HepG2 (cell line): ENCODE measurements at regions not wholly inside any gene's neighbourhood (a gene's known extent, or its start where the extent isn't known, plus 50 kb on each side); places are given as distances from the start of the nearest gene placed in this dataset.

Source experiments
- ATAC-seq: fragments of 200-7000 bp; cut with Tn5 transposase; 3 replicates; pipeline ENCODE4 v1.9.1; 2020; ENCODE audit warnings: mild to moderate bottlenecking, moderate library complexity
- BruUV-seq: library from RNA; stranded (reverse); fragments of 400-500 nt; replicated peaks from 2 replicates; lab custom pipeline; 2021; lab: Mats Ljungman, UMichigan
- CTCF ChIA-PET: fragments of 300-600 bp; formaldehyde crosslinking; extraction: SDS; loops from one replicate; lab custom pipeline; 2021; ENCODE audit warnings: low total read pairs, inconsistent platforms, low intra/inter-chr PET ratio; lab: Yijun Ruan, JAX
- POLR2A ChIA-PET: fragments of 350-600 bp; sonication (Branson Sonifier 250); formaldehyde crosslinking; loops from one replicate; lab custom pipeline; 2020; ENCODE audit warnings: antibody characterized with exemption, inconsistent platforms; lab: Yijun Ruan, JAX
- DNase-seq: peaks from one replicate; pipeline ENCODE4 v3.0.0-alpha.2; 2015; ENCODE audit warnings: low spot score
- FAIRE-seq: peaks from 3 replicates; lab custom pipeline; 2011; peaks lifted over from hg19 to GRCh38; lab: Jason Lieb, UNC
- H2AFZ ChIP-seq: one replicate; pipeline ENCODE4 v1.6.1; 2011; ENCODE audit warnings: low read length, inconsistent platforms
- H3K27ac ChIP-seq: fragments of 300-600 bp; 3 replicates; pipeline ENCODE4 v1.8.0; 2011; ENCODE audit warnings: mixed run types, mild to moderate bottlenecking, mixed read lengths, low read length, inconsistent platforms; ENCODE audit not compliant: insufficient read depth; ENCODE audit errors: extremely low read length
- H3K27me3 ChIP-seq, 2 experiments: fragments of 200-600 bp in 1 of 2; 2 replicates in 1 of 2; 3 replicates in 1 of 2; pipeline versions ENCODE4 v1.6.0 to v1.8.0; 2011; ENCODE audit warnings: low read length in 2 of 2, mild to moderate bottlenecking in 2 of 2, moderate library complexity in 2 of 2, inconsistent platforms in 1 of 2; ENCODE audit not compliant: insufficient read depth in 2 of 2, control insufficient read depth in 1 of 2
- H3K36me3 ChIP-seq, 2 experiments: fragments of 200-600 bp in 1 of 2; replicated peaks in 1 of 2; 2 replicates in 1 of 2; 3 replicates in 1 of 2; pipeline versions ENCODE4 v1.5.1 to v1.8.0; 2011; ENCODE audit warnings: low read length in 2 of 2, inconsistent platforms in 1 of 2; ENCODE audit not compliant: insufficient read depth in 2 of 2, control insufficient read depth in 1 of 2
- H3K4me1 ChIP-seq: 2 replicates; pipeline ENCODE4 v1.5.1; 2012; ENCODE audit warnings: low read length, inconsistent platforms; ENCODE audit not compliant: insufficient read depth
- H3K4me2 ChIP-seq: 2 replicates; pipeline ENCODE4 v1.6.0; 2011; ENCODE audit warnings: low read depth, low read length, inconsistent platforms
- H3K4me3 ChIP-seq, 3 experiments: fragments of 200-600 bp in 1 of 3; sonication (generic), shearing (Covaris generic) in 1 of 3; replicated peaks in 1 of 3; 2 replicates each; pipeline ENCODE4 v1.5.1; 2011 to 2016; ENCODE audit warnings: low read length in 3 of 3, inconsistent platforms in 2 of 3, low read depth in 2 of 3, mild to moderate bottlenecking in 2 of 3, control low read depth in 1 of 3, mixed read lengths in 1 of 3; ENCODE audit not compliant: insufficient read depth in 1 of 3
- H3K79me2 ChIP-seq: one replicate; pipeline ENCODE4 v1.6.1; 2011; ENCODE audit warnings: low read length, inconsistent platforms; ENCODE audit not compliant: insufficient read depth
- H3K9ac ChIP-seq: 2 replicates; pipeline ENCODE4 v1.6.0; 2011; ENCODE audit warnings: mild to moderate bottlenecking, low read depth, low read length, inconsistent platforms; ENCODE audit not compliant: insufficient read depth
- H3K9me3 ChIP-seq: 2 replicates; pipeline ENCODE4 v1.5.1; 2012; ENCODE audit warnings: mild to moderate bottlenecking, low read length
- H4K20me1 ChIP-seq: 2 replicates; pipeline ENCODE4 v1.6.0; 2011; ENCODE audit warnings: inconsistent platforms, mild to moderate bottlenecking, low read length, moderate library complexity; ENCODE audit not compliant: insufficient read depth
- CTCF ChIP-seq: sonication (generic); formaldehyde crosslinking; IDR thresholded peaks from 2 replicates; pipeline ENCODE4 v1.5.0; 2020; ENCODE audit warnings: mild to moderate bottlenecking, missing genetic modification reagents, moderate library complexity
- HNF4A ChIP-seq: sonication (generic); formaldehyde crosslinking; IDR thresholded peaks from 2 replicates; pipeline ENCODE4 v1.4.0; 2020; ENCODE audit warnings: missing genetic modification reagents
- NFE2L1 ChIP-seq: sonication (generic); formaldehyde crosslinking; IDR thresholded peaks from 2 replicates; pipeline ENCODE4 v1.4.0; 2020; ENCODE audit warnings: missing genetic modification reagents, mild to moderate bottlenecking, borderline replicate concordance
- RBFOX2 ChIP-seq: fragments of 200-400 bp; formaldehyde crosslinking; IDR thresholded peaks from 2 replicates; pipeline ENCODE4 v1.6.1; 2017; ENCODE audit warnings: low read depth, mild to moderate bottlenecking, low read length
- SRY ChIP-seq: sonication (generic); formaldehyde crosslinking; IDR thresholded peaks from 2 replicates; pipeline ENCODE4 v1.8.0; 2022; ENCODE audit warnings: mild to moderate bottlenecking, missing genetic modification reagents
- ZEB1 ChIP-seq: IDR thresholded peaks from 2 replicates; pipeline ENCODE4 v1.6.1; 2012; ENCODE audit warnings: mild to moderate bottlenecking, low read depth, inconsistent platforms; ENCODE audit not compliant: insufficient replicate concordance
- ZKSCAN1 ChIP-seq: fragments of 150-350 bp; IDR thresholded peaks from 2 replicates; pipeline ENCODE4 v1.6.1; 2014; ENCODE audit warnings: low read length
- ZNF761 ChIP-seq: sonication (generic); formaldehyde crosslinking; conservative IDR thresholded peaks from 2 replicates; pipeline ENCODE4 v1.4.0; 2020; ENCODE audit warnings: mild to moderate bottlenecking, missing genetic modification reagents
- ZNF776 ChIP-seq: sonication (generic); formaldehyde crosslinking; IDR thresholded peaks from 2 replicates; pipeline ENCODE4 v1.4.0; 2020; ENCODE audit warnings: mild to moderate bottlenecking, missing genetic modification reagents
- WGBS: methylation state at CpG from one replicate; pipeline ENCODE4 v1.1.6; 2017; ENCODE audit warnings: low lambda C conversion rate; 5-methylcytosine and 5-hydroxymethylcytosine counted together
- in situ Hi-C: cut with HindIII; loops from 2 replicates; pipeline ENCODE4 v1.10.0; 2017; ENCODE audit warnings: low pct_unique_long_range_greater_than_20kb; ENCODE audit not compliant: extremely low pct_ligation_motif_present
- intact Hi-C: fragments of 100-400 bp; cut with micrococcal nuclease; formaldehyde crosslinking; loops from one replicate; pipeline ENCODE4 v1.10.0; 2022; ENCODE audit not compliant: unreplicated experiment

GRCh38 chr13:37984357-37984756 is 114.8 kb upstream of the TRPC4 start:
- in situ Hi-C loops (no loop called here), intact Hi-C loops (no loop called here)
- ChIA-PET CTCF (no interaction called here), POLR2A (no interaction called here)
- BruUV-seq = no TSS peak
- TF ChIP-seq SRY (CRISPR knock-in tag) (no peak), CTCF (CRISPR knock-in tag) (peak; percentile 14; the same call in 1 of the 2 replicates)
- H3K79me2 ChIP-seq = no peaks in the 10 kb centered on the region
- H2AFZ ChIP-seq = no peak overlapping the region
- no peaks in the 10 kb centered on the region for H3K9me3 ChIP-seq
- WGBS = 48% methylated on average over 6 of the region's 6 CpGs
- no peak overlapping the region for H3K27ac ChIP-seq
- no peaks in the 10 kb centered on the region for H4K20me1 ChIP-seq
- H3K27me3 ChIP-seq = no peaks in the 10 kb centered on the region
- no peak for ATAC-seq
- no peaks in the 10 kb centered on the region for H3K36me3 ChIP-seq
- H3K9ac ChIP-seq = no peak overlapping the region
- DNase-seq = peak; percentile 14
- no peak overlapping the region for H3K4me3 ChIP-seq
- H3K4me1 ChIP-seq = no peaks in the 10 kb centered on the region
- H3K4me2 ChIP-seq = no peak overlapping the region
- FAIRE-seq = no peak

- Histone ChIP-seq H3K9me3 (no peaks in the 10 kb centered on the region), H3K4me1 (no peaks in the 10 kb centered on the region), H3K27ac (no peak overlapping the region), H4K20me1 (no peaks in the 10 kb centered on the region), H3K9ac (no peak overlapping the region), H3K27me3 (no peaks in the 10 kb centered on the region), H3K4me2 (no peak overlapping the region), H3K4me3 (no peak overlapping the region), H3K36me3 (no peaks in the 10 kb centered on the region), H2AFZ (no peak overlapping the region), H3K79me2 (no peaks in the 10 kb centered on the region)
- DNase-seq (no peak), ATAC-seq (no peak), FAIRE-seq (no peak)
- POLR2A ChIA-PET = no interaction called here
- CTCF ChIA-PET = no interaction called here
- no TSS peak for BruUV-seq
- in situ Hi-C loops (no loop called here), intact Hi-C loops (no loop called here)
- TF ChIP-seq ZEB1 (no peak), HNF4A (CRISPR knock-in tag) (no peak), ZKSCAN1 (no peak), ZNF761 (CRISPR knock-in tag) (no peak), RBFOX2 (no peak), NFE2L1 (no peak), ZNF776 (CRISPR knock-in tag) (no peak)
These were observed 112.4 kb upstream of the TRPC4 start for GRCh38 chr13:37981932-37982331.
